Central memory CD4-positive, alpha-beta T cell (primary cell): ENCODE measurements at regions not wholly inside any gene's neighbourhood (a gene's known extent, or its start where the extent isn't known, plus 50 kb on each side); places are given as distances from the start of the nearest gene placed in this dataset.
"Not testable (repeated sequence)": the region's sequence is repeated elsewhere in the genome, so short reads cannot be mapped to it uniquely, and the experiment has no call there.

Experiments
- DNase-seq: peaks from one replicate; pipeline ENCODE4 v3.0.0; 2022

DNA sequence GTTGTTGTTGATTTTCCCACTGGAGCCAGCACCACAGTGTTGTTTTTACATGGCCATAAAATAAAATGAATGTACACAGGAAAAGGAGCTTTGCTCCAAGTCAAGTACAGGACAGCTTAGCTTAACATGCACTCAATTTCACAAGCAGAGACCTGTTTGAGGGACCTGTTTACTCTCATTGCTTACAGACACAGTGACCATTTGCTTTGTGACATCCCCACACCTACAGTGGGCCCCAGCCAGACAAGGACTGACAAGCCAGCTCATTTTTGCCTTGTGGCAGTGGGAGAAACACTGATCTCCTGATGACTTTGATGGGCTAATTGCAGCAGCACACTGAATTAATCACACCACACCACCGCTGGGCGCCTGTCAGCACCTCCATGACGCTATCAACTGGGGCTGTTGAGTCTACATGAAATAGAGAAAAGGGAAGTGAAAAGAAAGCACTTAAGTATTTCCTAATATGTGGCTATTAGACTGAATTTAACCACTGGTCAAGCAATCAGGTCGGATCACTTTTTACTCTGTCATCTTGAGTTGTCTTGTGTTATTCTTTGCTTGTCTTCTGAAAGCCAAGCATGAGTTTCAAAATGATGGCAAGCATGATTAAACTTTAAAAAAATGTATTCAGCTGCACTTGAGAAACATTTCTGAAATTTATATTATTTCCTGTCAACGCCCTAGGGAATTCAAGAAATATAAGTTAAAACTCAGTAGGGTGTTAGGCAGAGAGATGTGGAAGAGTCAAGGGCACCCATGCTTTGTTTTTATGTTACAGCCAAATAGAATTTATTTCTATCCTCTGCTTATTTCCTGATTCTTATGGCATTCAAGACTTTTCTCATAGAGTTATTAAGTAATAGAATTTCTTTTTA lies 557.7 kb downstream of the RAB28 start:
- no peak for DNase-seq

- no peak for DNase-seq
Observed at GRCh38 chr4:12924728-12925320, 559.3 kb downstream of the RAB28 start.

DNA sequence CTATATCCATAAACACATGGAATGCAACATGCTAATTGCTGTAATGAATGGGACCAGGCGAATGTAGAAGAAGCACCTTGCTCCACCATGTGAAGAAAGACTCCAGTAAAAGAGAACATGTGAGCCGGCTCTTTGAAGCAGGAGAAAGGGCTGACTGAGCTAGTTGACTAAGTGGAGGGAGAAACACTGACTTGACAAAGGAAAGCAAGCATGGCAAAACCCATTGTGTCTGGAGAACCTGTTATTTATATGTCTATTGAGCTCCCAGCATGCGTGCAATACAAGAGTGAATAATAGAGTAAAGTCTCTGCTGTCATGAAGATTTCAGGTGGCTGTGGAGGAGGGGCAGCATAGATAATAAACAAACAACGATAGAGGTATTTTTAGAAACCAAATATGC lies 559.9 kb downstream of the RAB28 start:
- no peak for DNase-seq

DNA sequence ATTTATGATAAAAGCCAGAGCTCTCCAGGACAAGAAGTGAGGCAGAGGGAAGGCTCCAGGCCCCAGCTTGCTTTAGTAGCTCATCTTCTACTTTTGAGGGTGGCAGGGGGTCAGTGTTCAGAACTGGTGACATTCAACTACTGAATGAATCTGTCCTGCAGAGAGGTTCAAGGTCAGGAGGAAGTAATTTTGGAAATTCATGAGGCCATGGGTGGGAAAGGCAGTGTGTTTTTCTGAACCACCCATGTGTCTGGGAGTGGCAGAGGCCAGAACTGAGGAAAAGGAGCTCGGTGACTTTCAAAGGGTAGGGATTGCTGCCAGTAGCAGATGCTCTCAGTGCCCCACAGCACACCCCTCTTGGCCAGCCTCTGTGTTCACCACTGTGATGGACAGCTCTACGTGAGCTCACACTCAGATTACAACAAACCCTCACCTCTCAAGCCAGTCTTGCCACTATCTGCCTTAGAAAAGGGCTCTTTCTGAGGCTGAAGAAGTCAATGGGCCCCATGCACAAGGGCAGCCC lies 571.2 kb downstream of the RAB28 start:
- no peak for DNase-seq

DNA sequence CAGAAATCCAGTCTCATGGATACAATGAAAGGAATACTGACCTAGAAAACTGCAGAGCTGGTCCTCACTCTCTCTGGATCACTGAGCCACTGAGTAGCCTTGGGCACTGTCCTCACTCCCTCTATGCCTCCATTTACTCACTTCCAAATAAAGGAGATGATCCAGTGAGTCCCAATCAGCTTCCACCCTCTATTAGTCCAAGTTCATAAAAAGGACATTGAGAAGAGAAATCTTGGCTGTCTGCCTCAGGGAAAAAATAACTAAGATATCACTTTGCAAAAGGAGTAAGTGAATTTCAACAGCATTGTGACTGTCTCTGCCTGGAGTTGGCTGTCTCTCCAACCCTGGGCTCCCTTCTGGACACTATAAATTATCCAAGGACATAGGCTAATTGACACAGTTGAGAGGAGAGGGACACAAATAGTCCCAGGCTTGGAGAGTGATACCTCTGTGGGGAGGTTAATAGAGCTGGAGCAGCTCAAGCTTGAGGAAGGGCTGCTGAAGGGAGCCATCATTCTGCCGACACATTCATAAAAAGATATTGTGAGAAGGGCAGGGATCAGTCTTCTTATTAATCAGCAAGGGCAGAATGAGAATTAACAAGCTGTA lies 572.3 kb downstream of the RAB28 start:
- DNase-seq = no peak

GRCh38 chr4:12903640-12904039 lies 580.5 kb downstream of the RAB28 start:
- DNase-seq = not testable (repeated sequence)

DNA sequence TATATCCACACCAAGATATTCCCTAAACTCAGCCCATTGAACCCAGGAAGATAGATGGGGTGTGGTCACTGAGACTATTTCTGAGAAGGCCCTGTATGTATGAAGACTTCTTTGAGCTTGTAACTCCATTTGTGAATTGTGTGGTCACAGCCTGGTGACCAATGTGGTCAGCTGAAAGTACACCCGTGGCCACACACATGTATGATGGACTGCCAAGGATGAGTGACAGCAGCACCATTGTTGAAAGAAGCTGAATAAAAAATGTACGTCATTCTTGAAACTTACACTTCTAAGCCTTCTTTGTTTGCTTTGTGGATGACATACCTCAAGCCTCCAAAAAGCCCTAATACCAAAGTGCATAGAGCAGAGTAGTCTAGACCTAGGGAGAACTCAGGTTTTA lies 581.4 kb downstream of the RAB28 start:
- no peak for DNase-seq

DNA sequence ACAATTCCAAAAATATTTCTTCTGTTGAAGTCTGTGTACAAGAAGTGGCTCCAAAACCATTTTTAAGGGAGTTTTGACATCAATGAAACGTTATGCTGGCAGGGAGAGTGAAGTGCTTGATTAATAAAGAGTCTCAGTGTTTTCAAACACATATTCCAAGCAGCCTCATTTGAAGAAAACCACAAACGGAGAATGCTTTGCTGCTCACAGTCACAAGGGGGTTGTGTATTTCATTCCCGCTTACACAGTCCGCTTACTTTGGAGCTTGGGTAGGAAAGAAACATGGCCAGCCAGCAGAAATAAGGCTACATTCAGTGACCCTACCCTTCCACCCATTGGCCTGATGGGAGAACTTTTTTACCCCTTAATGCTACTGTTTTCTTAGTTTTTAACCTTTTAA lies 586.2 kb downstream of the RAB28 start:
- no peak for DNase-seq

- no peak for DNase-seq
Observed at GRCh38 chr4:12894062-12894461, 590.1 kb downstream of the RAB28 start.

DNA sequence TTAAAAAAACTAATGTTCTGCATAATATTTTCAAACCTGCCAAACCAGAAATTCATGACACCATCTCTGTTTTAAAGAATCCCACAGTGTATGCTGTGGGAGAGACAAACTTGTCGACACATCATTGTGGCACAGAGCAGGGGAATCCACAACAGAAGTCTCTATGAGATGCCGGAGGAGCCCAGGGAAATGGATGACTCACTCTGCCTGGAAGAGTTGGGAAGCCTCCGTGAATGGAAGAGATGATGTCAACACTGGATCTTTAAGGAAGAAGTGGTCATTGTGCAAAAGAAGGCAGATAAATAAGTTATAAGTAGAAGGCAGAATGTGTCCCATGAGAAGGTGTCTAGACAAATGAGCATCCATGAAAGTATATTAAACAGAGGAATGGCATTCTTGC lies 595.1 kb downstream of the RAB28 start:
- no peak for DNase-seq

- DNase-seq = no peak
Observed at GRCh38 chr4:12884846-12885796, 599.0 kb downstream of the RAB28 start.

DNA sequence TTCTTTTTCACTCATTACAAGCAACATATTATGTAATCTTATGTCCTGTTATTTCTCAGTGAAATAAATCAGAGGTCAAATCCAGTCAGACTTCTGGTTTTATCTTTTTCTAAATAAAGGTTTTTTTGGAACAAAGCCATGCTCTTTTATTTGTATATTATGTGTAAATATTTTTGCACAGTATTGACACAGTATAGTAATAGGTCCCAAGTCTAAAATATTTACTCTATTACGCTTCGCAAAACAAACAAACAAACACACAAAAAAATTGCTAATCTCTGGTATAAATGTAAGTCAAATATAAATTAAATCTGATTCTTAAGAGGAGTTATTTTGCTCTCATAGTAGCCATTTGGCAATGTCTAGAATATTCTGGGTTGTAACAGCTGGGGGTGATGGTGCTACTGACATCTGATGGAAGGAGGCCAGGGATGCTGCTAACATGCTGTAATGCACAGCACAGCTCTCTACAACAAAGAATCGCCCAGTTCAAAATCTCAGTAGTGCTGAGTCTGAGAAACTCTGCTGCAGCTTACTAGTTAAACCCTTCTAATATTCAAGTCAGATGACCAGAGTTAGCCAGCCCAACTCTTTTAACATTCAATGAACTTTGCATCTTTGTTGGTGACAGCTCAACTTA lies 602.1 kb downstream of the RAB28 start:
- no peak for DNase-seq

DNA sequence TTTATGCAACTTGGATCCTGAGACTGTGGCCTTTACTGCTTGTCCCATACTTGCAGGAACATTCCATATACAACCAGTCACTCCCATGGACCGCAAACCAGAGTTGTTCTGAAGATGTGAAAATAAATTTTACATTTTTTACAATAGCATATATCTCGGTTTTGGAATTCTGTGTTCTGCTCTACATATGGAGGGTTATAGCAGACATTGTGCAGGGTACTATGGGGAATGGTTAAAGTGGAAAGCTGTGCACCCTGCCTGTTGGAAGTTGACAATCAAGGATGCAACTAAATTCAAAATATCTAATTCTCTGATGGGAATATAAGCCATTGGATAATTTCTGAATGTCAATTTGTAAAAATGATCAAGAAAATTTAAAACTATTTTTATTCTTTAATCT lies 603.3 kb downstream of the RAB28 start:
- DNase-seq = no peak

- no peak for DNase-seq
Observed at GRCh38 chr4:12879496-12879895, 604.6 kb downstream of the RAB28 start.

GRCh38 chr4:12875640-12876243 lies 608.4 kb downstream of the RAB28 start:
- DNase-seq = no peak

GRCh38 chr4:12873351-12873750 lies 610.8 kb downstream of the RAB28 start:
- no peak for DNase-seq

- no peak for DNase-seq
Observed at GRCh38 chr4:12861422-12861821, 622.7 kb downstream of the RAB28 start.

DNA sequence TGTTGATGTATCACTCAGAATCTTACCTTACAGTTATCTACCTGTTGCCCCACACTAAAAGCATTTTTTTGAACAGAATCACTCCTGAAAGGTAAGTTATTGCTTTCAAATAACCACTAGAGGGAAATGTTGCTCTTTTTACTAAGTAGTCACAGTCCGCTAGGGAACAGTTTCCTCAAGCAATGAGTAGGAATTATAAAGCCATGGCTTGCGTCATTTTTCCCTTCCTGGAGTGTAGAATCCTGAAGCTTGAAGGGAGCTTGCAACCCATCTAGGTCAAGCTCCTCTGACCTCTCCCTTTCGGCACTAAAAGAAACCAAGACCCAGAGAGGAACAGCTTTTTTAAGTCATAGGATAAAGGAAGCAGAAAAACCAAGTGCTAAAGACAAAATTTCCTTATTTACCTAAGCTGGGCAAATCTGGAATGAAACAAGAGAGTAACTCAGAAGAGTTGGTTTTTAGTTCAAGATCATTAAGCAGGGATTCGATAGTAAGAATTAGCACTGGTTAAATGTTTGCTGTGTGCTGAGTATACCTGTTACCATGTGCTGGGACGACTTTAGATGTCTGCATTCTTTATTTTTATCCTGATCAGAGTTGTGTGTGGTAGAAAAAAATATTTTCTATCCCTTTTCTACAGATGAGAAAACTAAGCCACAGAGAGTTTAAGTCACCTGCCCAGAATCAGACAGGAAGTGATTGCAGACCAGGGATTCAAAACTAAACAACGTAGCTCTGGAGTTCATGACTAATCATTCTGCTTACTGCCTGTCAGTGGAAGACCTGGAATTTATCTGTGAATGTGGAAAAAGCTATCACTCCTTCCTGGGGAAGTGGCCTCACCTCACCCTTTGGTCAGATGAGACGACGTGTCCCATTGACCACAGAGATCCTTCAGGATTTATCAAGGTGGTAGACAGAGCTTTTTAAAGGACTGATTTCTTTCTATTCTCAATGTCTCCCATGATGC lies 631.5 kb downstream of the RAB28 start:
- DNase-seq = no peak

DNA sequence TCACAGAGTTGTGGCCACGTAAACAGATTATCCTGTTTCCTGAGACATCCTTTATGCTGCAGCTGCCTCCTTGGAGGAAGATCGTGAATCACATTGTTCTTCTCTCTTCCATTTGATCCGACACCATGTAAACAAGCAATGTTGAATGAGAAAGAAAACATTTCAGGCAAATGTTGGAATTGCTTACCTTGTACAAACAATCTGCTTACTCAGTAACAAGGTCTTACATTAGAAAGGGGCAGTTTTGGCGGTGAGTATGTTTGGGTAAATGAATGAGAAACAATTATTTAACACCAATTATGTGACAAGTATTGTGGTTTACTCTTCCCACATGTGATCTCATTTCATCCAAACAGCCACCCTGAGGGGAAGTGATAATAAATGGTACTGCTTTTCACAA lies 637.8 kb downstream of the RAB28 start:
- DNase-seq = no peak

DNA sequence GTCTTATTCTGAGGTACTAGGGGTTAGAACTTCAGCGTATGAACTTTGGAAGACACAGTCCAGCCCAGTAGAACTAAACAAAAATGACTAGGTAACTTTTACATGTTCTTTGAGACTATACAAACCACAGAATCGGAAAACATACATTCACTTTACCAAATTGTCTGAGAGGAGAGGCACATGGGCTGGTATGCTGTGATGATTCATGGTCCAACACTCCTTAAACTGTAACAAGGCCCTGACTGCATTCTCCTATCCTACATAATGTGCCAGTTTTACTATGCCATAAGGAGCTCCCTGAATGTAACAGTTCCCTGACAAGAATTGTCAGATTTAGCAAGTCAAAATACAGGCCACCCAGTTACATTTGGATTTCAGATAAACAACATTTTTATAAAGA lies 640.0 kb downstream of the RAB28 start:
- no peak for DNase-seq
